Stomach (tissue), 4 donors: ENCODE measurements at regions not wholly inside any gene's neighbourhood (a gene's known extent, or its start where the extent isn't known, plus 50 kb on each side); places are given as distances from the start of the nearest gene placed in this dataset.

Experiments
- CTCF ChIP-seq, 7 experiments: fragments of 450-650 bp in 4 of 7; fragments of 200-600 bp in 3 of 7; sonication (generic) in 3 of 7; IDR thresholded peaks; one replicate each; pipeline ENCODE4 v1.5.1; 2016 to 2019; ENCODE audit warnings: antibody characterized with exemption in 7 of 7, control low read depth in 2 of 7, mild to moderate bottlenecking in 1 of 7
- POLR2A ChIP-seq, 4 donors: fragments of 450-650 bp; IDR thresholded peaks; one replicate each; pipeline ENCODE4 v1.6.1; 2016; ENCODE audit warnings: antibody characterized with exemption in 4 of 4, control low read depth in 2 of 4, mild to moderate bottlenecking in 1 of 4, moderate library complexity in 1 of 4

DNA sequence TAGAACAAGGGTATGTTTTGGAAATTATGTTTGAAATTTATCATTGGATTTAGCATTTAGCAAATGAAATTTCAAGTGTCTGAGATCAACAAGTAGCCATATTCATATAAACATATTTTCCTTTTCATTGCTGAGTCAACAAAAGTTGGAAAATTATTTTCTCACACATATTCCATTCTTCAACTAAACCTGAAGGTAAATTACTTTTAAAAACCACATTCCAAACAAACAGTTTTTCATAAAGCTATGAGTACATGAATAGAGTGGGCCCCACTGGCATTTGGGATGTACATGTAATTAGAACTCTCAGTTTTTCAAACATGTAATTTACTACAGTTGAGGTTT lies 178.3 kb upstream of the MKLN1 start:
- TF ChIP-seq CTCF (IDR thresholded peaks at IDR 0.05) (no peak), POLR2A (IDR thresholded peaks at IDR 0.05) (no peak)
